Bone marrow (tissue), 2 donors: ENCODE measurements at regions not wholly inside any gene's neighbourhood (a gene's known extent, or its start where the extent isn't known, plus 50 kb on each side); places are given as distances from the start of the nearest gene placed in this dataset.

Source experiments
- DNase-seq, 2 donors: peaks; one replicate each; lab custom pipeline; 2025; lab: John Stamatoyannopoulos, UW

GRCh38 chr11:112401036-112401769 lies 140.5 kb upstream of the PLET1 start:
- DNase-seq: no peak

GRCh38 chr11:112403432-112403831 lies 142.8 kb upstream of the PLET1 start:
- no peak for DNase-seq

- DNase-seq: no peak
These were observed 143.5 kb upstream of the PLET1 start for GRCh38 chr11:112404112-112404511.

- DNase-seq: no peak
These were observed 147.9 kb upstream of the PLET1 start for GRCh38 chr11:112408517-112408916.

GRCh38 chr11:112410325-112410724 lies 149.7 kb upstream of the PLET1 start:
- DNase-seq: no peak

- no peak for DNase-seq
These were observed 151.7 kb upstream of the PLET1 start for GRCh38 chr11:112412383-112412782.

GRCh38 chr11:112417339-112417738 lies 156.7 kb upstream of the PLET1 start:
- no peak for DNase-seq

- DNase-seq: no peak
These were observed 157.8 kb upstream of the PLET1 start for GRCh38 chr11:112418438-112418837.

DNA sequence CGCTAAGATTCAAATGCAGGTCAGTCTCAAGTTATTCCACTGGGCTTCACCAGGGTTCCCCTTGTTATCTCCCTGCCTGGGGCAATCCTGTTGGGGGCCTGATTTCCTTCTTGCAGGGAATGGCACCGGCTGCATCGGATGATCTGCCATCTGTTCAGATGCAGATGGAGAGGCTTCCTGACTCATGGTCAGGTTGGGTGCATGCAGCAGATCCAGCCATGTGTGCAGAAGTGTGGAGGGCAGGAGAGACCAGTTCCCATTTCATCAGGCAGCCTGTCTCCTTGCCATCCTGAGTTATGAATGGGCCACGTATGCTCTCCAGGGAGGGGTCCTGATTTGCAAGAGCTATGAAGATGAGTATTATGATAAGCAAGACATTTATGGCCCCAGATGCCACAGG lies 161.2 kb upstream of the PLET1 start:
- no peak for DNase-seq

DNA sequence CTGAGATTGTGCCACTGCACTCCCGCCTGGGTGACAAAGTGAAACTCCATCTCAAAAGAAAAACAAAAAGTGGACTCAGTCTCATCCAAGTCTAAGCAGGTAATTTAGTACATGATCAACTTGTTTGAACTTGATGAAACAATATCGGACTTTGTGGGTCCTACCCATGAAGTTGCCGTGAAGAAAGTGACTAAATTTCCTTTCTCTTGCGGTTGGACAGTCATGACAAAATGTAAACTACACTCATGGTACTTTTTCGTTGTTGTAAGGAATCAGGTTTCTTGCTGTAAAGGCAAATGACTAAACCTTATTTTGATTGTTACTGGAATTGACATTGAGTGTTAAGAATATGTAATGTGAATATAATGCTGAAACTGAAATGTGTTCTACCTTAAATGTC lies 164.5 kb upstream of the PLET1 start:
- DNase-seq: no peak

DNA sequence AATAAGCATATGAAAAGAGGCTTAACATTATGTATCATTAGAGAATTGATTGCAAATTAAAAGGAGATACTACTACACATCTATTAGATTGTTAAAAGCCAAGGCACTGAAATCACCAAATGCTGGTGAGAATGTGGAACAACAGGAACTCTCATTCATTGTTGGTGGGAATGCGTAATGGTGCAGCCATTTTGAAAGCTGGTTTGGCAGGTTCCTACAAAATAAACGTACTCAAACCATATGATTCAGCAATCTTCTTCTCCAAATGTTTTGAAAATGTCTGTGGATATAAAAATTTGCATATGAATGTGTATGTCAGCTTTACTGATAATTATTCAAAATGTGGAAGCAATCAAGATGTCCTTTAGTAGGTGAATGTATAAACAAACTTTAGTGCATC lies 176.4 kb upstream of the PLET1 start:
- DNase-seq: no peak

- no peak for DNase-seq
These were observed 179.0 kb upstream of the PLET1 start for GRCh38 chr11:112439614-112440013.

- DNase-seq: no peak
These were observed 179.9 kb upstream of the PLET1 start for GRCh38 chr11:112440518-112440917.

DNA sequence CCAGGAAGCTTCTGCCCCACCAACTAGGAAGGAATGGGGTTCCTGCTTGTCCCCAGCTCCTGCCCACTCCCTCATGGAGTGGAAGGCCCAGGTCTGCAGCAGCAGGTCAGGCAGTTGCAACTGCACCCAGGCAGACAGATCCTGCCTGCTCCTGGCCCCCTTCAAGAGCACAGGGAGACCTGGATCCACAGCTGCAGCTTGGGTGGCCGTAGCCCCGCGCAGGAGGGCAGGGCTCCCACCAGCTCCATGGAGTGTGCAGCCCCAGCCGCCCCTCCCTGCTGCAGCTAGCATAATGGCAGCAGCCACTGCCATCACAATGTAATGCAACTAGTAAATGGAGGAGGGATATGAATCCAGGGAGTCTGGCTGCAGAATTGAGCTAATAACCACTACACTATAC lies 187.5 kb upstream of the PLET1 start:
- DNase-seq: no peak

DNA sequence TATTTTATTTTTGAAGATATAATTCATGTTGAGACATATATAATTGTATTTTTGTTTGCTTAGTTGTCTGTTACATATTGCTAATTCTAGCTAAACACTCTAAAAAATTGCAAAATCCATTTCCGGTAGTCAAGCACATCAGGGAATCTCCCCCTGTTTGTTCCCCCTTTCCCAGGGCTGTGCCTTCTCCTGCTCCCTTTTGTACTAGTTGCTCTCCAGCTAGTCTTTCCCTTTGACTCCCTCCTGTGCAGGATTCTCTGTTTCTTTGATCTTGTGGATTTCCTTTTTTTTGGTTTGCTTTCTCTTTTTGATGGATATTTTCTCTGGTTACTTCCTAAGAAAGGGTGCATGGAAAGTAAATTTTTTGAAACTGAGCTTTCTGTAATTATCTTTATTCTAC lies 188.1 kb upstream of the PLET1 start:
- no peak for DNase-seq

DNA sequence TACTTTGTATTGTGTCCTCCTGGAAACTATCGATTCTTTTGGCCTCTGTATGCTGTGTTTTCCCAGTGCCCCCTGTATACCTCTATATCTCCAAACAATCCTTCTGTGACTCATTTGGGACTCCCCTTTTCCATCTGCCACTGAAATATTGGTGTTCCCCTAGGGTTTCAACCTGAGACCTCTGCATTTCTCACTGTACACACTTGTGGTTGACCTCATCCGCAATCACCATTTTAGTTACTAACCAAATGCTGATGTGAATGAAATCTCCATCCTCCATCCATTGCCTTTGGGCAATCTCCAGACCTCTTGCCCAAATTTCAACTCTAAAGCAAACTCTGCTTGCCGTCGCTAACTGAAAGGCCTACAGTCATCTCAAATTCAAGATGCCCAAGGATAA lies 190.6 kb upstream of the PLET1 start:
- no peak for DNase-seq

GRCh38 chr11:112453601-112454577 lies 193.2 kb upstream of the PLET1 start:
- no peak for DNase-seq

DNA sequence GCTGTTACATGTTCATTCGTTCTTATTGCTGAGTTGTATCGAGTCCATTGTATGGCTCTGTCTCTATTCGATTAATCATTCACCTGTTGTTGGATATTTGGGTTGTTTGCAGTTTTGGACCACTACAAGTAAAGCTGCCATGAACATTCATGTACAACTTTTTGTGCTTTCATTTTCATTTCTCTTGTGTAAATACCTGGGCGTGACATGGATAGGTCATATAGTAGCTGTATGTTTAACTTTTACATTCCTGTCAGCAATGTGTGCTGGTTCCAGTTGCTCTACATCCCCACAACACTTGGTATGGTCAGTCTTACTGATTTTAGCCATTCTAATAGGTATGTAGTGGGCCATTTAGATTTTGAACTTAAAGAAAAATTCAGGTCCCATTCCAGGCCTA lies 194.2 kb upstream of the PLET1 start:
- no peak for DNase-seq

DNA sequence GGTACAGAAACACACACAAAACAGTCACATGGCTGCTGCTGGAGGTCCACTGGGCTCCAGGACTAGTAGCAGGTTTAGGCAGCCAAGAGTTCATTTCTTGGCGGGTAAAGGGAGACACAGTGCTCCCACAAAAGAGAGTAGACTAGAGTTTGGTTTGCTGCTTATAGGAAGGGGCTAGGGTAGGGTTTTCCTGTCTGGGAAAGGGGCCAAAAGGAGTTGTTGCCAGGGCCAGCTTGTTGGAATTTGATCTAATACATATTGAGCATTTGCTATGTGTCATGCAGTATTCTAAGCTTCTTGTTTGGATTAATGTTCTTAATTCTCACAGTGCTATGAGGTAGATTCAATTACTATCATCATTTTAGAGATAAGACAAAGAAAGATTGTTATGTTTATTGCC lies 195.1 kb upstream of the PLET1 start:
- no peak for DNase-seq

DNA sequence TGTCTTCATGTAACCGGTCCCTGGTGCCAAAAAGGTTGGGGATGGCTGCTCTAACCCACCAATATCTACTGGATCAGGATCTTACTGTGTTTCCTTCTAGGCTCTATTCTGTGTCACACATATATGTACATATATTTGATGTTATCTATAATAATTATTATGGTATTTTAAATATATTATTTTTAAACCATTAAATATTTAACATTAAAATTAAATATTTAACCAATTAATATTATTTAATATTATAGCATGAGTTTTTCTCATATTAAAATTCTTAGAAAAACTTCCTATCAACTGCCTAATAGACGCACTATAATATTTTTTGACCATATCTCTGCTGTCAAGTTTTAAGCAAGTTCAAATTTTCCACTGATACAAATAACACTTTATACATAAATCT lies 196.9 kb upstream of the PLET1 start:
- DNase-seq: no peak

GRCh38 chr11:112459001-112459400 lies 198.3 kb upstream of the PLET1 start:
- DNase-seq: no peak

- no peak for DNase-seq
These were observed 199.5 kb upstream of the PLET1 start for GRCh38 chr11:112460141-112460540.

DNA sequence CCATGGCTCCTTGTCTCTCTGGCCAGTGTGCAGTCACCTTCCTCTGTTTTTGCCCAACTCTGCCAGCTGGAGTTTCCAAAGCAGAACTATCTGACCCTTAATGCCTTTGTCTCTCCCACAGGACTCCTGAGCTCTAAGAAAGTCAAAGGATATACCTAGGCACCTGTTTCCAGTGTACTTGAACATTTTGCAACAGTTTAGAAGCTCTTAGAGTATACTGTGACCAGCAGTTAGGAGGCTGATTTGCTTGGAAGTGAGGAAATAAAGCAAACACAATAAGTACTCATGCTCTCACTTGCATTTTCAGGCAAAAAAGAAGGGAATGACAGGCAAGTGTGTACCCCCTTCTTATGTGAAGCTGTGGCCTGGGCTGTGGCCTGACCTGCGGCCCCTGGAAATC lies 204.3 kb upstream of the PLET1 start:
- DNase-seq: no peak
